SK-N-SH treated with all-trans-retinoic acid at 6 μM for 48 hours (cell line): ENCODE measurements at regions not wholly inside any gene's neighbourhood (a gene's known extent, or its start where the extent isn't known, plus 50 kb on each side); places are given as distances from the start of the nearest gene placed in this dataset.

Source experiments
- ATAC-seq: fragments of 200-7000 bp; cut with Tn5 transposase; 3 replicates; pipeline ENCODE4 v1.9.1; 2020; ENCODE audit warnings: mild to moderate bottlenecking, moderate library complexity
- ARNTL ChIP-seq: fragments of 450-650 bp; formaldehyde crosslinking; IDR thresholded peaks from 2 replicates; pipeline ENCODE4 v1.5.0; 2020; ENCODE audit warnings: low read depth, mild to moderate bottlenecking, moderate library complexity, borderline replicate concordance
- BACH2 ChIP-seq: fragments of 250-450 bp; sonication (Bioruptor Pico); IDR thresholded peaks from 2 replicates; pipeline ENCODE4 v1.9.0; 2021; ENCODE audit warnings: mild to moderate bottlenecking, borderline replicate concordance
- CSDC2 ChIP-seq: fragments of 250-450 bp; sonication (Bioruptor Pico); IDR thresholded peaks from 2 replicates; pipeline ENCODE4 v1.5.0; 2020; ENCODE audit warnings: mild to moderate bottlenecking, moderate library complexity
- CSRNP3 ChIP-seq: fragments of 250-450 bp; sonication (Bioruptor Pico); IDR thresholded peaks from 2 replicates; pipeline ENCODE4 v1.5.1; 2021; ENCODE audit warnings: mild to moderate bottlenecking, moderate library complexity
- ESRRG ChIP-seq: fragments of 250-450 bp; sonication (Bioruptor Pico); IDR thresholded peaks from 2 replicates; pipeline ENCODE4 v1.6.1; 2021; ENCODE audit warnings: mild to moderate bottlenecking
- GLIS3 ChIP-seq: fragments of 250-450 bp; sonication (Bioruptor Pico); IDR thresholded peaks from 2 replicates; pipeline ENCODE4 v1.5.0; 2020; ENCODE audit warnings: mild to moderate bottlenecking, moderate library complexity
- ISL1 ChIP-seq: fragments of 250-450 bp; sonication (Bioruptor Pico); IDR thresholded peaks from 2 replicates; pipeline ENCODE4 v2.1.2; 2022; ENCODE audit warnings: mild to moderate bottlenecking, moderate library complexity
- OSR1 ChIP-seq: fragments of 250-450 bp; sonication (Bioruptor Pico); IDR thresholded peaks from 2 replicates; pipeline ENCODE4 v1.8.0; 2022; ENCODE audit warnings: moderate library complexity, mild to moderate bottlenecking, inconsistent platforms
- RARB ChIP-seq: fragments of 250-450 bp; sonication (Bioruptor Pico); IDR thresholded peaks from 2 replicates; pipeline ENCODE4 v1.8.0; 2021; ENCODE audit warnings: mild to moderate bottlenecking, moderate library complexity
- SNAI2 ChIP-seq: fragments of 250-450 bp; sonication (Bioruptor Pico); IDR thresholded peaks from 2 replicates; pipeline ENCODE4 v1.5.0; 2020; ENCODE audit warnings: mild to moderate bottlenecking, moderate library complexity
- TCF4 ChIP-seq: fragments of 250-450 bp; sonication (Bioruptor Pico); IDR thresholded peaks from 2 replicates; pipeline ENCODE4 v1.8.0; 2021; ENCODE audit warnings: mild to moderate bottlenecking, moderate library complexity, borderline replicate concordance
- TOX ChIP-seq: fragments of 250-450 bp; sonication (Bioruptor Pico); IDR thresholded peaks from 2 replicates; pipeline ENCODE4 v1.8.0; 2021; ENCODE audit warnings: mild to moderate bottlenecking, moderate library complexity, borderline replicate concordance
- TSHZ2 ChIP-seq: fragments of 250-450 bp; sonication (Bioruptor Pico); IDR thresholded peaks from 2 replicates; pipeline ENCODE4 v1.5.0; 2020; ENCODE audit warnings: mild to moderate bottlenecking, moderate library complexity
- ZC3H10 ChIP-seq: fragments of 250-450 bp; sonication (Bioruptor Pico); IDR thresholded peaks from 2 replicates; pipeline ENCODE4 v1.5.1; 2021; ENCODE audit warnings: mild to moderate bottlenecking, moderate library complexity
- ZFP3 ChIP-seq: fragments of 250-450 bp; sonication (Bioruptor Pico); IDR thresholded peaks from 2 replicates; pipeline ENCODE4 v1.5.0; 2020; ENCODE audit warnings: mild to moderate bottlenecking, moderate library complexity
- ZFP30 ChIP-seq: fragments of 450-650 bp; formaldehyde crosslinking; IDR thresholded peaks from 2 replicates; pipeline ENCODE4 v1.5.0; 2022; ENCODE audit warnings: mild to moderate bottlenecking, moderate library complexity
- ZNF565 ChIP-seq: fragments of 450-650 bp; formaldehyde crosslinking; conservative IDR thresholded peaks from 2 replicates; pipeline ENCODE4 v1.5.0; 2020; ENCODE audit warnings: low read depth, mild to moderate bottlenecking, moderate library complexity
- ZNF70 ChIP-seq: fragments of 450-650 bp; formaldehyde crosslinking; IDR thresholded peaks from 2 replicates; pipeline ENCODE4 v1.5.0; 2020; ENCODE audit warnings: mild to moderate bottlenecking, moderate library complexity
- ZNF8 ChIP-seq: fragments of 450-650 bp; formaldehyde crosslinking; IDR thresholded peaks from 2 replicates; pipeline ENCODE4 v1.5.0; 2020; ENCODE audit warnings: mild to moderate bottlenecking, moderate library complexity
- TF ChIP-seq, protein P1 (sequence below): fragments of 250-450 bp; sonication (Bioruptor Pico); IDR thresholded peaks from 2 replicates; pipeline ENCODE4 v1.8.0; 2020; ENCODE audit warnings: mild to moderate bottlenecking, moderate library complexity, borderline replicate concordance
- TF ChIP-seq, protein P2 (sequence below): fragments of 250-450 bp; sonication (Bioruptor Pico); IDR thresholded peaks from 2 replicates; pipeline ENCODE4 v1.5.1; 2020; ENCODE audit warnings: low read depth, mild to moderate bottlenecking, moderate library complexity
- TF ChIP-seq, protein P3 (sequence below): fragments of 250-450 bp; sonication (Bioruptor Pico); IDR thresholded peaks from 2 replicates; pipeline ENCODE4 v1.8.0; 2021; ENCODE audit warnings: low read depth, mild to moderate bottlenecking, moderate library complexity, borderline replicate concordance

DNA sequence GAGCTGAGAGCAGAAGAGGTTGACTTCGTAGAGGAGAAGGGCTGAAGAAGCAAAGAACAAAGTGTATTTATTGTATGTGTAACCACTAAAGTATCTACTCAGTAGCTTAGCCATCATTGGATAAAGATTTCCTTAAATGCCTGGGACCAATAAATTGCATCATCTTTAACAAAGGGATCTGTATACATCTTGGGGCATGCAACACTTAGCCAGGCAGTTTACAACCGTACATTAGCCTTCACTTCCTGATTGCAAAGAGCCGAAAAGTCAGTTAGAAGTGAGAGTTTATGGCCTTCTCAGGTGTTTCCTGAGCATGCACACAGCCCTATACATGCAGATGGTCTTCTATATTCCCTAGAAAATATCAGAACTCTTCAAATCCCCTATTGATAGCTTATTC lies 68.0 kb upstream of the MAGED1 start:
- TF ChIP-seq ESRRG (CRISPR knock-in tag) (no peak), ZNF565 (no peak), OSR1 (CRISPR knock-in tag) (no peak), SNAI2 (CRISPR knock-in tag) (no peak), CSDC2 (CRISPR knock-in tag) (no peak), ZFP3 (no peak), ZNF70 (no peak), ISL1 (CRISPR knock-in tag) (no peak), ZNF8 (no peak), CSRNP3 (no peak), RARB (CRISPR knock-in tag) (no peak)
- TF ChIP-seq, protein P1, sequence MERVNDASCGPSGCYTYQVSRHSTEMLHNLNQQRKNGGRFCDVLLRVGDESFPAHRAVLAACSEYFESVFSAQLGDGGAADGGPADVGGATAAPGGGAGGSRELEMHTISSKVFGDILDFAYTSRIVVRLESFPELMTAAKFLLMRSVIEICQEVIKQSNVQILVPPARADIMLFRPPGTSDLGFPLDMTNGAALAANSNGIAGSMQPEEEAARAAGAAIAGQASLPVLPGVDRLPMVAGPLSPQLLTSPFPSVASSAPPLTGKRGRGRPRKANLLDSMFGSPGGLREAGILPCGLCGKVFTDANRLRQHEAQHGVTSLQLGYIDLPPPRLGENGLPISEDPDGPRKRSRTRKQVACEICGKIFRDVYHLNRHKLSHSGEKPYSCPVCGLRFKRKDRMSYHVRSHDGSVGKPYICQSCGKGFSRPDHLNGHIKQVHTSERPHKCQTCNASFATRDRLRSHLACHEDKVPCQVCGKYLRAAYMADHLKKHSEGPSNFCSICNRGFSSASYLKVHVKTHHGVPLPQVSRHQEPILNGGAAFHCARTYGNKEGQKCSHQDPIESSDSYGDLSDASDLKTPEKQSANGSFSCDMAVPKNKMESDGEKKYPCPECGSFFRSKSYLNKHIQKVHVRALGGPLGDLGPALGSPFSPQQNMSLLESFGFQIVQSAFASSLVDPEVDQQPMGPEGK, result no peak
- TF ChIP-seq, protein P2, sequence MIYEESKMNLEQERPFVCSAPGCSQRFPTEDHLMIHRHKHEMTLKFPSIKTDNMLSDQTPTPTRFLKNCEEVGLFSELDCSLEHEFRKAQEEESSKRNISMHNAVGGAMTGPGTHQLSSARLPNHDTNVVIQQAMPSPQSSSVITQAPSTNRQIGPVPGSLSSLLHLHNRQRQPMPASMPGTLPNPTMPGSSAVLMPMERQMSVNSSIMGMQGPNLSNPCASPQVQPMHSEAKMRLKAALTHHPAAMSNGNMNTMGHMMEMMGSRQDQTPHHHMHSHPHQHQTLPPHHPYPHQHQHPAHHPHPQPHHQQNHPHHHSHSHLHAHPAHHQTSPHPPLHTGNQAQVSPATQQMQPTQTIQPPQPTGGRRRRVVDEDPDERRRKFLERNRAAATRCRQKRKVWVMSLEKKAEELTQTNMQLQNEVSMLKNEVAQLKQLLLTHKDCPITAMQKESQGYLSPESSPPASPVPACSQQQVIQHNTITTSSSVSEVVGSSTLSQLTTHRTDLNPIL (CRISPR knock-in tag), result no peak
- TF ChIP-seq, protein P3, sequence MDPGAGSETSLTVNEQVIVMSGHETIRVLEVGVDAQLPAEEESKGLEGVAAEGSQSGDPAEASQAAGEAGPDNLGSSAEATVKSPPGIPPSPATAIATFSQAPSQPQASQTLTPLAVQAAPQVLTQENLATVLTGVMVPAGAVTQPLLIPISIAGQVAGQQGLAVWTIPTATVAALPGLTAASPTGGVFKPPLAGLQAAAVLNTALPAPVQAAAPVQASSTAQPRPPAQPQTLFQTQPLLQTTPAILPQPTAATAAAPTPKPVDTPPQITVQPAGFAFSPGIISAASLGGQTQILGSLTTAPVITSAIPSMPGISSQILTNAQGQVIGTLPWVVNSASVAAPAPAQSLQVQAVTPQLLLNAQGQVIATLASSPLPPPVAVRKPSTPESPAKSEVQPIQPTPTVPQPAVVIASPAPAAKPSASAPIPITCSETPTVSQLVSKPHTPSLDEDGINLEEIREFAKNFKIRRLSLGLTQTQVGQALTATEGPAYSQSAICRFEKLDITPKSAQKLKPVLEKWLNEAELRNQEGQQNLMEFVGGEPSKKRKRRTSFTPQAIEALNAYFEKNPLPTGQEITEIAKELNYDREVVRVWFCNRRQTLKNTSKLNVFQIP (CRISPR knock-in tag), result no peak
- ATAC-seq, result no peak

GRCh38 chrX:51834076-51834475 lies 59.3 kb upstream of the MAGED1 start:
- TF ChIP-seq, protein P1, result no peak
- TF ChIP-seq ZNF565 (no peak), ZFP30 (no peak), ESRRG (CRISPR knock-in tag) (no peak), ARNTL (no peak), CSDC2 (CRISPR knock-in tag) (no peak), ZC3H10 (CRISPR knock-in tag) (no peak), ZNF70 (no peak), RARB (CRISPR knock-in tag) (no peak), SNAI2 (CRISPR knock-in tag) (no peak), ISL1 (CRISPR knock-in tag) (no peak), TCF4 (no peak)
- no peak for ATAC-seq

GRCh38 chrX:51836823-51837222 lies 56.6 kb upstream of the MAGED1 start:
- no peak for ATAC-seq
- TF ChIP-seq TCF4 (no peak), TSHZ2 (CRISPR knock-in tag) (no peak), OSR1 (CRISPR knock-in tag) (no peak), ZNF8 (no peak), SNAI2 (CRISPR knock-in tag) (no peak), TOX (no peak), ZNF70 (no peak), BACH2 (CRISPR knock-in tag) (no peak), ZFP3 (no peak), CSDC2 (CRISPR knock-in tag) (no peak), GLIS3 (no peak), CSRNP3 (no peak), ESRRG (CRISPR knock-in tag) (no peak)
- TF ChIP-seq, protein P2 (CRISPR knock-in tag), result no peak
- TF ChIP-seq, protein P1, result no peak
